Activated CD4-positive, alpha-beta T cell treated with anti-CD3 and anti-CD28 coated beads for 4 hours (primary cell): ENCODE measurements at regions not wholly inside any gene's neighbourhood (a gene's known extent, or its start where the extent isn't known, plus 50 kb on each side); places are given as distances from the start of the nearest gene placed in this dataset.

ENCODE experiments used
- DNase-seq, 2 donors: peaks; one replicate each; pipeline ENCODE4 v3.0.0-alpha.2; 2020

DNA sequence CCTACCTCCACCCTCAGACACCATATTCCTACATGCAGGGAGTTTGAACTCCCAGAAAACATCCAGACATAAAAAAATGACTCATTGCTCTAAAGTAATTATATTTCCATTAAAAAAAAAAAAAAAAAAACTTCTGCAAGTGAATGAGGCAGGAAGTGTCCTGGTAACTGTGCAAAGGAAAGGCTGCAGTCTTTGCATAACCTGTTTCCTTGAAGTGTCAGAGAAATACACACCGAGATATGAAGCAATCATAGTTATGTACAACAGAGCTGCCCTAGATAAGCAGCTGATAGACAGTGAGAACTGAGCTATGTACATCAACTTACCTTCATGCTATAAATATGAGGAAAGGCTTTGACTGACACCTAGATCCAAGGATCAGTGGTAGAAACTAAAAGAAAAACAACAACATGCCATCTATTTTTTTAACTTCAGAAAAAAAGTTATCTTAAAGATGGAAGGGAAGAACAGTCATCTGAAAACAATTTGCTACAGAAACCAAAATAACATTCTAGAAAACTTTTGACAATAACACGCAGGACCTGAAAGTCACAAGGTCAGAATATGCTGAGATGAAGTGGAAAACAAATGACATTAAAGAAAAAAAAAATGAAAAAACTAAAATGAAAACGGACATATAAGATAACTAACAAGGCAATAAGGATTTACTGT, 263.2 kb downstream of the SEC23A start:
- no peak for DNase-seq

DNA sequence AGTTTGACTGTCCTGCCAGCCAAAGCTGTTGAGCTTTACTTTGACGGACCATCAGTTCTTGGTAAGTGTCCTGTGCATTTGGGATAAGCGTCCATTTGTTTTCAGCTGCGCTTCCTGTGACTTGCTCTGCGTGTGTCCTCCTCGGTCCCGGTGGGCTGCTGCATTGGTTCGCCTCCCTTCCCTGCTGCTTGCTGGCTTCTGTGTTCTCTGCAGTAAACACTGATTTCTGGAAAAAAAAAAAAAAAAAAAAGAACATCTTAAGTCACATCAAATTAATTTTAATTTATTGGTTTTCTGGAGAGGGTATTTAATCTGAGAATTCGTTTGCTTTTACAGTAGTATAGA, 264.1 kb downstream of the SEC23A start:
- no peak for DNase-seq

DNA sequence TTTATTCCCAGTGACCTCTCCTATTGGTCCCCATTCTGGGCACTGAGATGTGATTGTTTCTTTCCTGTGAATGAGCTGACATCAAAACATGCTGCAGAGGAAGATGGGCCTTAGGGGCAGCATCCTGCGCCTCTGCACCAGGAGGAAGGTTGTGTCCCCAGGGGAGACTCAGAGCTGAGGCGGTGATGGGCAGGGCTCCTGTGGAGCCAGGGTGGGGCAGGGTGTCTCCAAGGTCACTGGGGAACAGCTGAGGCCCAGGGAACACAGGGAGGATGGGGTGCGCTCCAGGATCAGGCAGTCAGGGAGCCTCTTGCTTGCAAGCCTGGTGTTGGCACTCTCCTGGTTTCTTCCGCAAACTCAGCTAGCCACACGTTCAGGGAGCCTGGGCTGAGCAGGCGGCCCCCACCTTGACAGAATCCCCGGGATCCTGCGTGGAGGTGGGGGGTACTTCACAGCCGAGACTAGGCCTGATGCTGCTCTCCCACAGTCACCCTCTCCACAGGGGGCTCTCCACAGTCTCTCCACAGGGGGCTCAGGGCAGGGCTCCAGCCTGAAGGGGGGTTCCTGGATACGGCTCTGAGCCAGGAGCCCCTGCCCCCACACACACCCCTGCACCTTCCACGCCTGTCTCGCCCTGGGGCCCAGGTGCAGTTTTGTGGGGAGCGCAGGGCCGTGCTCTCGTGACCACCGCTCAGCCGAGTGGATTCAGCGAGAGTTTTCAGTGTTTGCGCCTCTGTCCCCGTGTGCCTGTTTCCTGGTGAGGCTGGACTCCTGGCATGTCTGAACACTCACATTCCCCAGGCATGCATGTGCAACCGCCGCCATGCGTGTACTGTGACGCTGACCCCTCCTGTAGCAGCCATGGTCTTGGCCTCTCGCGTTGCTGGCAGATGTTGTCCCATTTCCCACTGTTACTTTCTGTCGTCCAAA, 264.7 kb downstream of the SEC23A start:
- no peak for DNase-seq

DNA sequence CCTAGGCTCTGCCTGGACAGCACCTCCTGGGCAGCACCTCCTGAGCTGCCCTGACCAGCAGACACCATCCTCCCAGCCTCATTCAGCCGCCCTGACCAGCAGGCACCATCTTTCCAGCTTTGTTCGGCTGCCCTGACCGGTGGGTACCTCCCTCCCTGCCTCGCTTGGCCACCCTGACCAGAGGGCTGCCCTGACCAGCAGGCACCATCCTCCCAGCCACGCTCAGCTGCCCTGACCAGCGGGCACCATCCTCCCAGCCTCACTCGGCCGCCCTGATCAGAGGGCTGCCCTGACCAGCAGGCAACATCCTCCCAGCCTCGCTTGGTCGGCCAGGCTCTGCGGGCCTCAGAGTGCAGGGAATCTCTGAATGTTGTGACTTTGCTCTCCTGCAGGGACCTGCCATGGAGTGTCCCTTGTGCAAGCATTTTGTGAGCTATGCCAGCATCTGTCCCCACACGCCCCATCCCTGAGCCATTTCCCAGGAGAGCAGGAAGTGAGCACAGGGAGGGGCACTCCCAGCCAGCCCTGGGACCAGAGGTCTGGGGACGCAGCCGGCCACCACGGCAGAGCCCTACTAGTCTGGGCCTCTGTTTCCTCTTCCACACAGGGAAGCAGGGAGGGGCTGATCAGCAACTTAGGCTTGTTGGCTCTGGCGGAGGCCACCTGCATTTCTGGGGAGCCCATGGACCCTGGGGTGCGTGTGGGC, 265.5 kb downstream of the SEC23A start:
- DNase-seq, result no peak

DNA sequence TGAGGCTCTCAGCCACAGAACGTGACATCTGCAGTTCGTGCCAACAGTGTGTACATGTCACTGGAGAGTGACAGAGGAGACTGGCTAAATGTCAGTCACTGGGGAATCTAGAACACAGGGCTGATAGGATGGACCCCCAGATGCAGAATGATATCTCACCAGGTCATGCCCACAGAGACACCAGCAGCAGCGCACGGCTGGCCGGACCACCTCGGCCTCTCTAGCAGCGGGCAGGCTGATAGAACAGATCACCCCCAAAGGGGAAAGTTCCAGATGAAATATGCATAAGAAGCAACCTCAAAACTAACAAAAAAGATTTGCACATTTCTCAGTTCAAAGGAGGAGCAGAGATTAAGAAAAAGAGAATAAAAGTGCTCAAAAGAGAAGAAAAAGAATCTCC, 266.5 kb downstream of the SEC23A start:
- DNase-seq, result no peak

DNA sequence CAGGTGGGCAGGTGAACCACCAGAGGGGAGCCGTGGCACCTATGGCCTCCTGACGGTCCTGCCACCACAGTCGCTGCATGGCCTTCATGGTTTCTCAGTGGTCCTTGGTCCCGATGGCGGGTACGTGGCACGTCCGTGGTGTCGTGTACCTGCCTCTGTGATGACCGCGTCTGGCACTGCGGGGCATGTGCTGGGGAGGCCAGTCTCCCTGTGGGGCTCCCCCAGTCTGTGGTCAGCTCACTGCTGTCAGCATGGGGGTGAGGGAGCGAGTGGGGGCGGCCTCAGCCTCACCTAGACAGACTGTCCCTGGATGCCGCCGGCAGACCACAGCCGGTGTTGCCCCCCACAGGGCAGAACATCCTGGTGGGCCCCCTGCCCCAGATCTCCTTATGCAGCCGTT, 267.2 kb downstream of the SEC23A start:
- no peak for DNase-seq

DNA sequence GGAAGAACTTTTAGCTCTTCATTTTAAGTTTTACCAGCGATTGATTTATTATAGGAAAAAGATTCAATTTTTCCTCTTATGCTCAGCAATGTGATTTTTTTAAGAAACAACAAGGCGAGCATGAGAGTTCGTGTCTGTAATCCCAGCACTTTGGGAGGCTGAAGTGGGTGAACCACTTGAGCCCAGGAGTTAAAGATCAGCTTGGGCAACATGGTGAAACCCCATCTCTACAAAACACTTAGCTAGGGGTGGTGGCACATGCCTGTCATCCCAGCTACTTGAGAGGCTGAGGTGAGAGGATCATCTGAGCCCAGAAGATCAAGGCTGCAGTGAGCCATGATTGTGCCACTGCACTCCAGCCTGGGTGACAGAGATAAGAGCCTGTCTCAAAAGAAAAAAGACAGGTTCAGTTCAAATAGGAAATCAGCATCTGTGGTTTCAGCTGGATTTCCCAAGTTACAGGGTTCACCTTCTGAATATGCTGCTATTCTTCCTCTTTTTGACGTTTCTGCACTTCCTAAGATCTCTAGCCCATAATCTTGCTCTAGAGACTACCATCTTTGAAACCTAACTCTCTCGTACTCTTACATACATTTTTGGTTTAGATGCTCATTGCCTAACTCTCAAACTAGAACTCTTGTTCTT, 274.7 kb downstream of the SEC23A start:
- no peak for DNase-seq

DNA sequence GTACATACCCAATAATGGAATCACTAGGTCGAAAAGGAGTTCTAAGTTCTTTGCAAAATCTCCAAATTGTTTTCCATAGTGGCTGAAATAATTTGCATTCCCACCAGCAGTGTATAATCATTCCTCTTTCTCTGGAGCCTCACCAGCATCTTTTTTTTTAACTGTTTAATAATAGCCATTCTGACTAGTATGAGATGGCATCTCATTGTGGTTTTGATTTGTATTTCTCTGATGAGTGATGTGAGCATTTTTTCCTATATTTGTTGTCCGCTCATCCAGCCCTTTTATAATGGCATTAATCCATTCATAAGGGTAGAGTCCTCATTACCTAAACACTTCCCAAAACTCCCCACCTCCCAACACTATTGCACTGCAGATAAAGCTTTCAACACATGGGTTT, 278.3 kb downstream of the SEC23A start:
- DNase-seq, result no peak

DNA sequence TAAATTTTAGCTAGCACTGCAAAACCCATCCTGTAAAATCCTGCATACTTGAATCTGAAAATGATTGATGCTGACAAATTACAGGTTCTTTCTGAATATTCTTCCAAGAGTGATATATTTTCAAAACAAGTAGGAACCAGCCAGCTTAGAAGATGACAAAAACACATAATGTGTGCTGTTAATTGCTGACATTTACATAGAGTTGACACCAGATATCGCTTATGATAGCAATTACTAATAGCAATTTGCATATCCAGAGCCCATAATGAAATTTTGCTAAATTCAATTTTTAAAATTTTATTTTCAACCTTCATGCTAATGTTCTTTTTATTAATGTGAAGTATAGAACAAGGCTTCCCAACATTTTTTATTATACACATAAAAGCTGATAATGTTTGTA, 284.5 kb downstream of the SEC23A start:
- DNase-seq, result no peak

DNA sequence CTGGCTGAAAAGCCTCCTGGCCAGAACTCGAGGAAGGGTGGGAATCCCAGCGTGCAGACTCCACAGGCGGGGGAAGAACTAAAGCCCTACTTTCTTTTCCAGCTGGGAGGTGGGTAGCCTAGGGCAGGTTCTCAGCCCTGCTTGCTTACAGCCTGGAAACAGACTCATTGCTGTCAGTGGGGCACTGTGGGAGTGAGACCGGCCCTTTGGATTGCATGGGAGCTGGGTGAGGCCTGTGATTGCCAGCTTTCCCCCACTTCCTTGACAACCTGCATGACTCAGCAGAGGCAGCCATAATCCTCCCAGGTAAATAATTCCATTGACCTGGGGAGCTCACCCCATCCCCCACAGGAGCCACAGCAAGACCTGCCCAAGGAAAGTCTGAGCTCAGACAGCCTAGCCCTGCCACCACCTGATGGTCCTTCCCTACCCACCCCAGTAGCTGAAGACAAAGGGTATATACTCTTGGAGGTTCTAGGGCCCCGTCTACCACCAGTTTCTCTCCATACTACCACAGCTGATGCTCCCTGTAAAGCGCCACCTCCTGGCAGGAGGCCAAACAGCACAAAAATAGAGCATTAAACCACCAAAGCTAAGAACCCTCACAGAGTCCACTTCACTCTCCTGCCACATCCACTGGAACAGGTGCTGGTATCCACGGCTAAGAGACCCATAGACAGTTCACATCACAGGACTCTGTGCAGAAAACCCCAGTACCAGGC, 294.1 kb downstream of the SEC23A start:
- DNase-seq, result no peak

DNA sequence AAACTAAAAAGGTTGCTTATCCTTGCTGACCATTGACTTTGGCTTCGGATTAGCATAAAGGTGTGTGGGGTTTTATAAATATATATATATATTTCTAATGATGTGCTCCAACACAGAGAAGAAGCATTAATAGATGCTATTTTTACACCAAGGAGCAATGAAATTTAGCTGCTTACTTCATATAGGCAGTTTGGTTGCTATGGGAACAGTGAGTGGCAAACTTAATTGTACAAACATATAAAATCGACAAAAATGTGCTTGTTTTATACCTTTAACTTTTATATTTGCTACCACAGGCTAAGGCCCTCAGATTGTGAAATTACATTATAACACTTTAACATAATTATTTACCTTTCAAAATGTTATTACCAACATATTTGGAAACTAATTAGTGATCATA, 303.4 kb downstream of the SEC23A start:
- no peak for DNase-seq

DNA sequence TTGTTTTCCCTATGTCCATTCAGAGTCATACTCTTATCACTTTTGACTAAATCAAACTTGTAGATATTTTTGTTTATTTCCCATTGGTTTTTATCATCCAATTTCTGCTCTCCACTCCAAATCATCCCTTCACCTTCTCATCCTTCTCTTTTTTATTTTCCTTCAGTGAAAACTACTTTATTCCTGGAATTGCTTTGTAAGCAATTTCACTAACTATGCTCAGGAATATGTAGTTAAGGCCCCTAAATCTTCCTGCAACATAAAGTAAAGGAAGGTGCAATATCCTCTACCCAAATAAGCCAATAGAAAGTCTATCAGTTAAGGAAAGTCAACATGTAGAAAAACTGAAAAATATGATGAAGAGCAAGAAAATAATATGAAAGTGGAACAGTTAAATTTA, 308.4 kb downstream of the SEC23A start:
- DNase-seq, result no peak

DNA sequence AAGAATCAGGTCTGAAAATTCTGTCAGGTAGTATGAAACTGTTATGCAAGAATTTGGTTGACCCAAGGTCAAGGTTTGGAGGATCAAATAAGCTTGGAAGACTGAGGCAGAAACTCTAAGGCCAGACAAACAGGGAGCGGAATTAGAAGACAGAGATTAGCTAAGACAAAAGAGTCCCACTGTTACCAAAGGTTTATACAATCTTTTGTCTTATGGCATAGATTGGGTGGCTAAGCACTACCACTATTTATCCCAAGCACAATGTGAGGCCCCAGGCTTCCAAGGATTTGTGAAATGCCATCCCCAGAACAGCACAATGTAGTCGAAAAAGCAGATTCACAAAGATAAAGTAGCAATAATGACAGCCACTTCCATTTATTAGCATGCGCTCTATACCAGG, 311.2 kb downstream of the SEC23A start:
- no peak for DNase-seq

DNA sequence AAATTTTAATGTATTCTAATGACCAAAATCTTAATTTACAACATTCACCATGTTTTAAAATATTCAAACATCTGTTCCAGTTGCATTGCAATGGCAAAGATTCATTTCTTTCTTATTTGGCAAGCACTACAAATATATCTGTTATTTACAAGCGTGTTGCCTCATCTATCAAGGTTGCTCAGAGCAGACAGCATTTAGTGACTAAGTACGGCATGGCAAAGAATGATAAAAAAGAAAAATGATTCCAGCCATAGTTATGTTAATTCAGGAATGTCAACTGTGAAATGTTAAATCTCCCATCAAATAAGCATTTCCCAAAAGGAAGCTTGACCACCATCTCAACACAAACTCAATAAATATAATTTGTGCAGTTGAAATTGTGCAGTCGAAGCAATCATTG, 312.1 kb downstream of the SEC23A start:
- no peak for DNase-seq

DNA sequence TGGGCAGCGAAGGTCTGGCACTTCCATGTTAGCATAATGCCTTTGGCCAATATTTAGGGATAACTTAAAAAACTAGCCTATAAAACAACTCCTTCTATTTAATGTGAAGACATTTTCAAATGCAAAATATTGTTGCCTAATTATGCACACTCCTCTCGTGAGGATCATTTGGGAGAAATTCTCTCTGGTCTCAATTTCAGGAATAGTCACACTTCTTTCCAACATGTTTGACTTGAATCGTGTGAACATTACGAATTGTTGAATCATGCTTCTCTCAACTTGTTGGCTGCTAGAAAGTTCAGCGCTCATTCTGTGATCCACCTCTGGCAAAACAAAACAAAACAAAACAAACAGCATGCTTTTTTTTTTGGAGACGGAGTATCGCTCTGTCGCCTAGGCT, 313.2 kb downstream of the SEC23A start:
- no peak for DNase-seq

DNA sequence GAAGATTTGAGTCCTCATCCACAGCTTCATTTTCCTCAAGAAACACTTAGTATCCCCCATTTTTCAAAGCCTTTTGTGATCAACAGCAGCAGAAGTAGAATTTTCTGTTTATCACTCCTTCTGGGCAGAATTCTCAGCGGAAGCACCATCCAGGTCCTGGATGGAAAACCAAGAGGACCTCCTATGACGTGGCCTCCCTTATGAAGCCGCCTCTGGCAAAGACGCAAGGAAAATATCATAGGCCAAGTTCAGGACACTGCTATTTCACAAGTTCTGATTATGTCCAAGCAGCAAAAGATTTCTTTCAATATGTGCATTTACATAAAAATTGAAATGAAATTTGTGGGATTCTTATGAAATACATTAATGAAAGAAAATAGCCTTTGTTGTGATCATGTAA, 315.0 kb downstream of the SEC23A start:
- no peak for DNase-seq

DNA sequence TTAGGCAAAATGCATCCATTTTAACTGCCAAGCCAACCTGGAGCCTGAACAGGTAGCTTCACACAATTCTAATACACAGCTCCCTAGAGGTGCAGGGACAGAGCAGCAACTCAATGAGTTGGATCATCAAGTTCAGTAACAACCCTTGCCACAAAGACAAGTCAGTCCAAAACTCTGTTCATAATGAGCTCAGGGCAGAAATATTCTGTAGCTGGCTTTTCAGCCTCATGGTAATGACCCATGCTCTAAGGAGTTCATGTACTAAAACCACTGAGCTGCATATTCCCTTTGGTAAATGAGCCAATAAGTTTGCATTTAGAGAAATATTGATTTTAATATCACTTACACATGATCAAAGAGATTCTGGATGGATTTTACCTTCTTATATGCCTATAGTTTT, 316.1 kb downstream of the SEC23A start:
- no peak for DNase-seq

DNA sequence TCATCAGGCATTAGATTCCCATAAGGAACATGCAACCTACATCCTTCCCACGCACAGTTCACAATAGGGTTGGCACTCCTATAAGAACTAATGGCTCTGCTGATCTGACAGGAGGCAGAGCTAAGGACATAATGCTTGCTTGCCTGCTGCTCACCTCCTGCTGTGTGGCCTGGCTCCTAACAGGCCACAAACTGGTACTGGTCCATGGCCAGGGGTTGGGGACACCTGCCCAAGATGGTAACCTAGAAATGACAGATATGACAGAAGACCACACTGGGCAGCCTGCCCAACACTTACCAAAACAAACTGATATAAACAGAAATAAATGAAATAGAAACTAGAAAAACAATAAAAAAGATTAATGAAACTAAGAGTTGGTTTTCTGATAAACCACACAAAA, 325.6 kb downstream of the SEC23A start:
- no peak for DNase-seq

DNA sequence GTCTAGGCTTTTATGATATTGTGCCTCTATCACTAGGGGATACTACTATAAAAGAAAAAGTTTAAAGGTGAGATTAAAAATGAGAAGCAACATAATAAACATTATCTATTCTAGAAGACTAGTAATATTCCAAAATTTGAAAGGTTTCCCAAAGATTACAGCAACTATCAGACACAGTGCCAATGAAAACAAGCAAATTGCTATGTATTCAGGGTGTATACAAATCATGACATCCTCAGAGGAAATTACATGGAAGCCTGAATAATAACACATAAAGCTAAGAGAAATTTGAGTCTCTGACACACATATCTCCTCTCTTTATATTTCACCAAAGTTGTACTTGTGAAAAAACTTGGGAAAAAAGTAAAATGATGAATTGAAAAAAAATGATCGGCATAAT, 327.0 kb downstream of the SEC23A start:
- no peak for DNase-seq

DNA sequence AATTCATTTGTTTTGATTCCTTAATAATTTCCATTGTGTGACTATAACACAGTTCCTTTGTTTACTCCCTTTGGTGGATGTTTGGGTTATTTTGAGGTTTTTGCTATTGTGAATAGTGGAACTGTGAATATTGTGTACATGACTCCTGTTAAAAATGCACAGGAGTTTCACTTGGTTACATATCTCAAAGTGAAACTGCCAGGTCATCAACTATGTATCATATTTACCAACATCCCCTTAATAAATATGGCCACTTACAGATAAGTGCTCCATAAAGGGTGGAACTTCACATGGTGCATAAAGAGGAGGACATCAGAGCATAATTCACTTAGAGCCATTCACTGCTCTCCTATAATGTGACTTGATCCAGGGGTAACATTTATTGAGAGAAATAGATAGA, 328.9 kb downstream of the SEC23A start:
- DNase-seq, result no peak

DNA sequence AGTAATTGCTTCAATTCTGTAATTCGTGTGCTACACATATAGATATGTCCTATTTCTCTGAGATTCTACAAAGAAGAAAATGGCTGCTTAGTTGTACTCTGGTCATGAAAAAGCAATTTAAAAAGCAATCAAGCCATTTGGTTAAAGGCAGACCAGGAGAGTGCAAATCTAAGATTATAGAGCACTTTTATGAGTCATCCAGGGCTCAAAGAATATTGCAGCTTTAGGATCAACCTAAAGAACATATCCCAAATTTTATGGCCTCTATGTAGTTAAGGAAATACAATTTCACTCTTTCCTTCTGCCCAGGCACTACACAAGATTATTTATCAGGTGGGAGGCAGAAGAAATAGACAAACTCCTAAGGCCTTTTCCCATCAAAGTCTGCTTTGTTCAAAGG, 332.8 kb downstream of the SEC23A start:
- DNase-seq, result no peak

DNA sequence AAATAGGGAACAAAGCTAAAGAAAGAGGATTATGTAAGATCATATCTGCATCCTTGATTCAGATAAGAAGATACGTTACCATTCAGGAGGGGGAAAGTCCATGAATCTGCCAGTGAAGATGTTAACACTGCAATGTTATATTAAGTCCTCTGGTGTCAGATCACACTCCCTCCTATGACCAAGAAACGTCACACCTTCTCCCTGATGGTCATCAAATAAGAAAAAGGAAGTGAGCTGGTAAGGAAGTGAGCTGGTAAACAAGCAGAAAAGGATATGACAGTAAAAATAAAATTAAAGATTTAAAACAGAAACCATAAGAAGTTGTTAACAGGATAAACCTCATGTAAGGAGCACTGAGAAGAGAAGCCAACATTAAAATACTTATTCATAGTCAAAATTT, 340.2 kb downstream of the SEC23A start:
- DNase-seq, result no peak

DNA sequence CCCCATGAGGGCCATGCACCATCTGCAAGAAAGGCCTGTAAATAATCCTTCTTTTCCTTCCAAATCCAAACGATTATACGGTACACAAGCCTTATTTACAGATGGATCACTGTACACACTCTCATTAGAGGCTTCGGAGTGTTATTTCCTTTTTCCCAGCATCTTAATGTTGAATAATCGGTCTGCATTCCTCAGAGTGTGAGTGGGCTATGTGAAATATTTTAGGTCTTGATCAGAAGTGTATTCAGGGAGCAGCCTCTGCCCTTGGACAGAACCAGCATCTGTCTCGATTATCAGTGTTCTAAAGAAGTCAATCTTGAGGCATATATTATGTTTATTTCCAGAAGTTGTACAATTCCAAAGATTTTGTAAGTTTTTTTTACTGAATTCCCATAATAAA, 340.6 kb downstream of the SEC23A start:
- DNase-seq, result no peak
